ENCODE measurements at regions not wholly inside any gene's neighbourhood (a gene's known extent, or its start where the extent isn't known, plus 50 kb on each side); places are given as distances from the start of the nearest gene placed in this dataset.
"Not testable (repeated sequence)": the region's sequence is repeated elsewhere in the genome, so short reads cannot be mapped to it uniquely, and the experiment has no call there.

DNA sequence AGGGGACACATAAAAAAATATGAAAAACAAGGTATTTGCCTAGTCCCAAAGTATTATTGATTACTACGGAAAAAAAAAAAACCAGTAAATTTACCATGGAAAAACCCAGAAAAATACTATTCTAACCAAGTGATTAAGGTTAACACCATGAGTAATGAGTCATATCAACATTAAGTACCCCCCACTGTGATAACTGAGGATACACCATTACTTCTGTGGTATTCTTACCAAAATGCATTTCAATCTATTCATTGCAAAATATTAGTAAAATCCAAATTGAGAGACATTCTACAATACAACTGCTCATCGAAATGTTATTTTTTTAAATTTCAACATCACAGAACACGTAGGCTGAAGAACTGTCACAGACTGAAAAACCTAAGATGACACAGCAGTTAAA lies 669.8 kb downstream of the ZEB2 start:
- no peak for DNase-seq (ENCODE audit: low spot score)

DNA sequence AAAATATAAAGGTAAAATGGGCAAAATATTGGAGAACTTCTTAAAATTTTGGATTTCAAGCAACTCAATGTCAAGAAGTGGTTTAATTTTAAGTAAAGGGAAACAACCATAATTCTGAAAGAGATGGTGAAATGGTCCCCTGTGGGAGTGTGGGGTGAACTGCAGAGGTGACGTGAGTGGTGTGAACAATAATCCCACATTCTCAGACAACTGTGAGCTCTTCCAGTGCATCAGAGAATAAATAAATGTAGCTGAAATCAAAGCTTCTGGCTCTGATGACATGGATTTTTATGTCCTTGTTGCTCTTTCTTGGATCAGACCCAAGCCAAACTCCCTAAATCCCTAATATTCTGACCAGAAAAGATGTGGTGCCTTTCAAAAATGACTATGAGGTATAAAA lies 672.7 kb downstream of the ZEB2 start:
- no peak for DNase-seq (ENCODE audit: low spot score)

DNA sequence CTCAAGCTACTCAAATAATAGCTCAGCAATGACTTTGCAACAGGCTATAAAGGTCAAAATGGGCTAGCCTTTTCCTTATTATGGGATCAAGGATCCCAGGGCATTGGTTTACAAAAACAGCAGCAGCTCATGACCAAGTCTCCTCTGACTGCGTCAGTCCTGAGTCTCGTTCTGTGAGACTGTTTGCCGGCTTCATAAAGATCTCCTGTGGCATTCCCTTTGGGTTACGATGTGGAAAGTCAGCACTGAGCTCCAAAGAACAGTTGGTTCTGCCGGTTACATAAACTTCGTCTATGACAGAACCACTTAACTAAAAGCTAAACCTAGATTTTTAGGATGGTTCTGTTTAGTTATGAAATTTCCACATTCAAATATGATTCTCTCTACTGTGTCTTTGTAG lies 674.9 kb downstream of the ZEB2 start:
- DNase-seq (ENCODE audit: low spot score), result no peak

DNA sequence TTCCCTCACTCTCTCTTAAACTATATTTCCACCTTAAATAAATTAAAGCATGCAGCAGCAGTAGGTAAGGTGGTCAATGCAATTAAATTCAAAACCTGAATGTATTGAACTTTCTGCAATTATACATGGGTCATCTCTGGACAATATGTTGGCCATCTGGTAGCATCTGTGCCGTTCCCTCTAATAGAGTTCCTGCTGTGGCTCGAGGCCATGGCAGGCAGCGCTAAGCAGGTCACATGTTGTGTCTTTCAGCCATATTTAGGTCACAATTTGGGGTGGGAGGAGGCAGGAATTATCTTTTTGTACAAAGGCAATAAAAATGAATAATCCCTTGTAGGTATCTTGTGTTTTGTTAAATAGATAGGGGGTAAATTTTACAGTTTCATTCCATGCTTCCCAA lies 676.2 kb downstream of the ZEB2 start:
- no peak for DNase-seq (ENCODE audit: low spot score)

DNA sequence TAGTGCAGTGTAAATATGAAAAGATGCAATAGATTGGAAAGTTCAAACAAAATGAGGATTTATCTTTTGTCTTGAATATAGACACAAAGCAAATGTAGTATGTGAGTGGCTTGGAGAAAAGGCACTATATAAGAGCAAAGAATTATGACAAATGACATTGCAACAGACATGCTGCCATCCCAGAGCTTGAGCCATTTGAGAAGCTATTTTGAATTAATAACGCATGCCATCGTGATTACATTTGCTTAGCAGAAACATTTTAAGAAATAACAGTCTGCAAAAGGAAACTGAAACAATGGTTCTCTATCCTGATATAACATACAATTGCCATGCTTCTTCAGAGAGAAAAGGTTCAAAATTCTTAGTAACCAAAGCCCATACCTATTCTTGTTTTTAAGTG lies 677.1 kb downstream of the ZEB2 start:
- no peak for DNase-seq (ENCODE audit: low spot score)

DNA sequence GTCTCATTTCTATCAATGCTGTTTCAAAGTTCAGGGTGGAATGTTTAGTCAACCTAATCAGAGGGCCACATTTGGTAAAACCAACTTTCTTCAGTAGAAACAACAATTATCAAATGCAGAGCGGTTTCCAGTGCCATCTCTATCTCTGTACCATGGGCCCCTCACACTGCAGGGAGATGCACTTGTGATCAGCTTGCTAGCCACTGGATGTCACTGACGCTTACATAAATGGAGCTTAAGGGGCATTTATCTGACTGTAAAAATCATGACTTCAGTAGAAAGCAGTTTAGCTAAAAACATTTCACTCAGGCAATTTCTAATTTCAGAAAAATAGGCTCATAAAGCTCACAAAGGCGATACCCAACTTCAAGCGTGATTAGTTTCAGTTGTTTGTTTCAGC lies 678.0 kb downstream of the ZEB2 start:
- no peak for DNase-seq (ENCODE audit: low spot score)

DNA sequence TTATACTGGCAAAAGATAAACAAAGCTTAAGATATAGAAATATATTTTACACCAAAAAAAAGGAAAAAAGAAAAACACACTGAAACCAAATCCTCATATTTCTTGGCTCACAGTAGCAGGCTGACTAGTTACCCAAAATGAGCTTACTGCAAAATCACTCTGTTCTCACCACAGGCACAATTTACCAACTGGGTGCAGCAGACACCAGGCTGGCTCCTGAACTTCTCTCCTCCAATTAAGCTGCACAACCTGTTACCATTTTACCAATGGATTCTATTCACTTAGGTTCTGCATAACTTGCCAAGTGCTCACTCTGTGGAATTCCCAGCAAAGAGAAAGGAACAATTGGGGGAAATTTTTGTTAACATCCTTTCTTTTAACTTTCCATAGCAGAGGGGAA lies 679.3 kb downstream of the ZEB2 start:
- DNase-seq (ENCODE audit: low spot score), result no peak

DNA sequence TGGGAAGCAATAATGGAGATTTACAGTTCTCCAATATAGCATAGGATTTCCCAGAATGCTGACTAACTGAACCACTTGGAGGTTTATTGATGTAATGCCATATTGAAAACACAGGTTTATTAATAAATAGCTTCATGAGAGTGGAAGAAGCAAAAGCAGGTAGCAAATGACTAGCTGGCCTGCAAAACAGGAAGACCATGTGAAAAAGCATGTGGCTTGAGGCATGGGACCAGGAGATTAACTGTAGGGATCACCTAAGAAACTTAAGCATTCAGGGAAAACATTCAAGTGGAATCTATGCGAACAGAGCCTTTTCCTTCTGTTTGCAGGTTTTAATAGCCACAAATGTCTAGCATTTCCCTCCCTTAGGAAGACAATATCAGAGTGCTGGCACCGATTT lies 679.7 kb downstream of the ZEB2 start:
- no peak for DNase-seq (ENCODE audit: low spot score)

DNA sequence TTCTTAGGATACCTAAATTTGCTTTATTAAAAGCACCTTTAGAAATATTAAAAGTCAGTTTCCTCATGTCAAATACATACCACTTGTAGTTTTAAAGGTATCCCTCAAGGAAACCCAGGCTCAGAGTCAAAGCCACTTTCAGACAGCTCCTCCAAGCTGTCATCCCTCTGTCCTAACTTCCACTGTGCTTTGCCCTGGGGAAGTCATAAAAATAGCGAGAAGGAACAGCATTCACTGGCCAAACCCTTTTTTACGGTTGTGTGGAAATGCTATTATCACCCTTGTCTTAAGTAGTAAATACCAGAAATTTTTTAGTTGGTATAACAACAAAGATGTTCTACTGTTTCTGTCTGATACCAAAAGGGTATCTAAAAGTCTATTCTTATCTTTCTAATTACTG lies 680.5 kb downstream of the ZEB2 start:
- no peak for DNase-seq (ENCODE audit: low spot score)

DNA sequence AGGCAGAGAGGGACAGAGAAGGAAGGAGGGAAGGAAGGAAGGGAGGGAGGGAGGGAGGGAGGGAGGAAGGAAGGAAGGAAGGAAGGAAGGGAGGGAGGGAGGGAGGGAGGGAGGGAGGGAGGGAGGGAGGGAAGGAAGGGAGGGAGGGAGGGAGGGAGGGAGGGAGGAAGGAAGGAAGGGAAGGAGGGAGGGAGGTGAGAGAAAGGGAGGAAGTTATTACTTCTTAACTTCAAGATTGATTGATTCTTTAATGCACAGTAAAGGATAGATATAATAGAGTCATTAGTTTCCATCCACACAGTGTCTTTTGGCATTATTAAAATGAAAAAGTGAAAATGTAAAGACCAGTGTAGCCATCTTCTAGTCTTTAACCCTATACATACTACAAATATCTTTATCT lies 682.9 kb downstream of the ZEB2 start:
- not testable (repeated sequence) for DNase-seq (ENCODE audit: low spot score)

DNA sequence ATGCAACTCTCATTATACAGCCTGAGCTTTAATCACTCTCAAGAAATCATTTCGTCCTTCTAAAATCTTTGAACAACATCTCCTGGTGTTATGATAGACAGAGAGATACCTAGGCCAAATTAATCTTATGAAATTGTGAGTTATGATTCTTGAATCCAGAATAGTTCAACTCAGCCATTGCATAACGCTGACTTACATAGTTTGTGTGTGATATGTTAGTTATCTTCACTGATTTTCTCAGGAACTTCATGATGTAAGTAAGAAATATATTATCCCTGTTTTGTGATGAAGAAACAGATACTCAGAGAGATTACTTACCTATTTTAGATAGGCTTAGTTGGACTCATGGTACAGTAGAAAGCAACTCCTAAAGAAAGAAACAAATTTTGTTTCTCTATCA lies 684.4 kb downstream of the ZEB2 start:
- DNase-seq (ENCODE audit: low spot score), result no peak

DNA sequence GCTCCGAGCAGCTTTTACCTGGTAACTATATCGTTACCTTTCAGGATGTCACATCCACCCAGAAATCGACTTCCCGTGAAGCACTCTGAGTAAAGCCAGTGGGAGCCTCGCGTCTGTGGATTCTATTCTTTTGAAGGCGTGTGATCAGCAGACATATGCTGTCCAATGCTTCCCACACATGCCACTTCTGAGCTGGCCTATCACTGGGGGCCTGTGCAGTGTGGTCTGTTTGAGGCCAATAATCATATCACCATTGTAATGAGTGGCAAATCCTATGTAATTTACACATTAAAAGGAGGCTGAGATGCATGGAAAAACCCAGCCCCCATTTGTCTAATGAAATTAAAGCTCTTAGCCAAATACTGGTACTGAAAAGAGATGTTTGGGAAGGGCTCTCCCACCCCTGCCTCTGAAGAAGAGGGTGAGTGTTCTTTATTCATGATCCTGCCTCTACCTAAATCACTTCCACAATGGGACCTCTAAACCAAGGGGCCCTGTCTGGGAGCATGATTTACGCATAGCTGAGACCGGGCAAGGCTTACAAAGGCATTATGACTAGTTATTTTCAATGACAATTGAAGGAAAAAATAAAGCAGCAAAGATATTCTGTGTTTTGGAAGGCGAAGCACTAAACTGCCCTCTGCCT lies 686.8 kb downstream of the ZEB2 start:
- no peak for DNase-seq (ENCODE audit: low spot score)

DNA sequence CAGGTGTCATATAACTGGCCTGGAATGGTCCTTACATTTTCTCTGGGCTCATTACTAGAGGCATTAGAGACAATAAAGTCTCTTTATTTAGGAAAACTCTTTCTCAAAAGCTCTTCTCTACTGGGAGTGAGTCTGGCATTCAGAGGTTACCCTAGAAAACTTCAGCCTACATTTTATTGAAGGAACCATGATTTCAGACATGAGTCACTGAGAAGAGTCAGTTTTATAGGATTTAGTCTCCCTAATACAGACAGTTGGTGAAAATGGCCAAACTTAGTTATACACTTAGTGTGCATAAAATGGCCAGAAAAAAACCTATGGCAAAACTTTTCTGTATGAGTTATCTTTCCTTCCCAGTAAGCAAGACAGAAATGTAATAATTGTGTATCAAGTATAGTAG lies 689.4 kb downstream of the ZEB2 start:
- DNase-seq (ENCODE audit: low spot score), result no peak

DNA sequence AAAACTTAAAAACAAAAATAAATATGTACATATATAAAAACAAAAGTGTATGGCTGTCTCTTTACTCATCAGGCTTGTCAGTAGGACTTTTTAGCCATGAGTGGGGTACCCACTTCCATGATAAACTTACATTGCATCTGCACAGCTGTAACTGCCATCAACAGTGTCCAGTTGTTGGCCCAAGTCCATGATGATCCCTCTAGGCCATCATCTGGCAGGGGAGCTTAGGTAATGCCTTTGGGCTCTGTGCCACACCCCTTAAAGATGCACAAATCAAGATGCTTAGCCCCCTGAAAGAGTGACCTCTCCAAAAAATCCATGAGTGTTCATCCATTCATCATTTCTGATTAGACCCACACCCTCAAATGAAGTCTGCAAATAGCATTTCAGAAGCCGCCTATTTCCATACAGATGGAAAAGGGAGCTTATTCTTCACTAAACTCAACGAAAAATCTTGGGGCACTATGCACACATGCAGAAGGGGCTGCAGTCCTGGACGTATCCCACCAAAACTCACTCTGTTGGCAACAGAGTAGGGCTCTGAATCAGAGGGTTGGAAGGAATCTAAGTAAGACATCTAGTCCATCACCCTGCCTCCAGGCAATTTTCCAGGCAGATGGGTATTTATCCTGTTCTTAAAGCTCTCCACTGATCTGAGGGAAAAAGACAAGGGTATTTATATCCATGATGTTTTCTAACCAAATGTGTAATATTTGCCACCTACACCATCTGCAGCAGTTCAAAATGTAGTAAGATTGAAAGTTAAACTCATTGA lies 691.0 kb downstream of the ZEB2 start:
- no peak for DNase-seq (ENCODE audit: low spot score)

DNA sequence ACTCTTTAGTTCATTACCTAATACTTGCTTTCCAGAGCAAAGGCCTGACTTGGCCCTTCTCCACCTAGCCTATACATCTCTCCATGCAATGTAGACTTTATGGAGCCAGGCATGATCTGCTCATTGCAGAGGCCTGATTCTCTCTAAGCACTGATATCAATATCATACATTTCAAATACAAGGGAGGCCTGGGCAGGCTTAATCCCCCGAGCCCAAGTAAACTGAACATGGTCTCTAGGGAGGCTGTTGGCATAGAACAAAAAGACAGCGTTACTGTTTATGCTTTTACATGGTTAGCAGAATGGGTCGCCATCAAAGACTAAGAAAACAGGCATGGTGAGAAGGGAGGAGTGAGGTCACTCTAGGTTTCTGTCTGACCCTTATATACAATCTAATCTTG lies 695.1 kb downstream of the ZEB2 start:
- DNase-seq (ENCODE audit: low spot score), result no peak

DNA sequence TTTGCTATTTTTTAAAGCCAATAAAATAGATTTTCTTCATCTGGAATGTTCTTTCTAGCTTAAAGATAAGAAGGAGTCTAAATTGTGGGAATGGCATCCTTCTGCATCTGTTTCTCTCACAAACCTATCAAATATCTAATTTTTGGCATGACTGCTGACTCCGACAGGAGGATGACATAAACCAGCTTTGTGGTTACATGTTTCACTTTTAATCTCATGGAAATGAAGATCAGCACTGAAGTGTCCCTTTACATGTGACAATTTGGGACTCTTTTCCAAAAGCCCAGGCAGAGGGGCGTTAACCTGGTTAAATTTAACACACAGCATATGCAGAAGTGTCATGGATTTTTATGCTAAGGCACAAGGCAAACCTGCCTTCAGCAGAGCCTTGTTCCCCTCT lies 694.7 kb downstream of the ARHGAP15 start:
- no peak for DNase-seq (ENCODE audit: low spot score)

DNA sequence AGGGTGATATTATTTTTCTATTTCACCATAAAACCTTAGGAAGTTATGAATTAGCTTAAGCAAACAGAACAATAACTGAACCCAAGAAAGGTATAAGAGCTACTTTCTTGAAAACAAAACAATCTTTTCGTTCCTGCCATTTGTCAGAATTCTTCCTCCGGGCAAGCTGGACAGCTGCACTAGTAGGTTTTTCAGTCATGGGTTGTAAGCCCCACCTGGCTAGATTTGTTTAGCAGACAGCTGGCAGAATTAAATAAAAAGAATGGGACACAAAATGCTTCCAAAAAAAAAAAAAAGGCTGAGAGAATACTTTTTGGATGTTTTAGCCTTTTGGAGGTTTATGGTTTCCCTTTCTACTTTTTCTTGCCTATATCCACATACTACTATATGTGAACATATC lies 694.1 kb downstream of the ARHGAP15 start:
- DNase-seq (ENCODE audit: low spot score), result no peak

DNA sequence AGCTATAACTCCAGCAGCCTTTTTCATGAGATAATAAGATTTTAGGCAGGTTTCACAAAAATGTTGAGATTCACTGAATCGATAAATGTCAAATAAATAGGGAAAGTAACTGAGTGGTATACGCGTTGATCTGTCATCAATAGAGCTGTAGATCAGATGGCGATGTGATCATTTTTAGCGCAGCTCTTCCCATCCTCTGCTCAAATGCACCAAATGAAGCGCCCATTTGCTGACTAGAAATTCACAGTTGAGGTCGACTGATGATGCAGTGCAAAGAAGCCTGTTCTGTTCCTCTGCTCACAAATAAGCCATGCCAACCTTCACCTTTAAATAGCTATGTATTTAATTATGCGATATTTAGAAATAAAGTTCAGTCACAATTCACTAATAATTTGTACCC lies 693.5 kb downstream of the ARHGAP15 start:
- no peak for DNase-seq (ENCODE audit: low spot score)

DNA sequence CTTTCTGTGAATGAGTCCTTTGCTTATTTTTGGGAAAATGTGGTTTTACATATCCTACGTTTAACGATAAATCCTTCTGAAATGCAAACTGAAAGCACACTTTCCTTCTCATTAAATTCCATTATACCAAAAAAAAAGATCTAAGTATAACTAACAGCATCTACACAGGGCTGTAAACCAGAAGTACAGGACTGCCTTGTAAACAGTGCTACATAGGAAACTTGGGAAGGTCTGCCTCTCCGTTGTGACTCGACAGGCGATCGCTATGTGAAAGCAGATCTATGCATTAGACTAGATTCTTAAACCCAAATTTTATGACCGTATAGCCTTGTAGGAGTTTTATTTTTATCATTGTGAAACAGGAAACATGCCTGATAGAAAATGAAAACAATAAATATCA lies 690.5 kb downstream of the ARHGAP15 start:
- DNase-seq (ENCODE audit: low spot score), result no peak

DNA sequence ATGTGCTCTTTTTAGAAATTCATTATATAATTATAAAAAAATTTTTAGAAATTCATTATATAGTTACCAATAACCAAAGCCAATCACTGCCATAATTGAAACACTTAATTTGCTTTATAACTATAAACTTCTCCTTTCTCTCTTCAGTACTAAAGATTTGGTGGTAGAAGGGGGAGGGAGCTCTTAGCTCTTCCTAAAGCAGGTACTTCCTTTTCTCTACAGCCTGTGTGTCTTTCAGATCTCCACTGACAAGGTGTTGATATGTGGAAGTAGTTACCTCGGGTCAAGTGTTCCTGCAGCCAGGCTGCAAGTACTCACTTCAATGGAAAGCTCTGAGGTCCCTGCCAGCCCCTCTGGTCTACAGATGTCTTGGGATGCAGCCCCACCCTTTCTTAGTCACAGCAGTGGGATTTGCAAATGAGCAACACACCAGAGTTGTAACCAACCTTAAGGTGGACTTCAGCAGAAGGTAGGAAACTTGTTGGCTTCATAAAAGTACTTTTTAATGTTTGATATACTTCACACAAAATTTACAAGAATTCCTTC lies 690.0 kb downstream of the ARHGAP15 start:
- DNase-seq (ENCODE audit: low spot score), result no peak
